Mucosa of descending colon (tissue), 3 donors: ENCODE measurements at regions not wholly inside any gene's neighbourhood (a gene's known extent, or its start where the extent isn't known, plus 50 kb on each side); places are given as distances from the start of the nearest gene placed in this dataset.
A peak's percentile ranks its signal among the peaks of the same experiment; 100 is the strongest.
"Not testable (repeated sequence)": the region's sequence is repeated elsewhere in the genome, so short reads cannot be mapped to it uniquely, and the experiment has no call there.

Experiments used
- ATAC-seq: fragments of 200-7000 bp; cut with Tn5 transposase; one replicate; pipeline ENCODE4 v1.9.1; 2020; ENCODE audit warnings: mild to moderate bottlenecking, moderate library complexity
- DNase-seq, 3 donors: peaks; one replicate each; pipeline ENCODE4 v3.0.0-alpha.2; 2020
- H3K36me3 ChIP-seq: fragments of 200-600 bp; one replicate; pipeline ENCODE4 v1.8.0; 2021; ENCODE audit warnings: low read depth, mild to moderate bottlenecking
- H3K4me1 ChIP-seq: fragments of 200-600 bp; one replicate; pipeline ENCODE4 v1.8.0; 2021; ENCODE audit warnings: low read depth, mild to moderate bottlenecking
- H3K4me3 ChIP-seq: fragments of 200-600 bp; one replicate; pipeline ENCODE4 v1.8.0; 2021; ENCODE audit warnings: mild to moderate bottlenecking
- H3K9me3 ChIP-seq: fragments of 200-600 bp; one replicate; pipeline ENCODE4 v1.8.0; 2021; ENCODE audit warnings: mild to moderate bottlenecking
- intact Hi-C, 2 donors: fragments of 100-400 bp; cut with DNase I in 1 of 2; cut with micrococcal nuclease in 1 of 2; formaldehyde crosslinking; loops; one replicate each; pipeline versions ENCODE4 v1.11.0 to v1.11.1; 2022; cut with DNase I, micrococcal nuclease
- TF ChIP-seq, protein P1 (sequence below): fragments of 200-600 bp; IDR thresholded peaks from one replicate; pipeline ENCODE4 v1.8.0; 2022; ENCODE audit warnings: antibody characterized with exemption, mild to moderate bottlenecking
- donor health status: DM: no; HTN: no; CAD: no; lungs with moderate emphysema.
- donor health status: DM: no; HTN: no; CAD: no.
- donor health status: DM: no; HTN: yes; CAD: no.

- ATAC-seq (no peak), DNase-seq (no peak)
- intact Hi-C loops: no loop called here
- no peak overlapping the region for H3K4me3 ChIP-seq
- no peaks in the 10 kb centered on the region for H3K4me1 ChIP-seq
- no peaks in the 10 kb centered on the region for H3K36me3 ChIP-seq
- no peaks in the 10 kb centered on the region for H3K9me3 ChIP-seq
- TF ChIP-seq, protein P1, sequence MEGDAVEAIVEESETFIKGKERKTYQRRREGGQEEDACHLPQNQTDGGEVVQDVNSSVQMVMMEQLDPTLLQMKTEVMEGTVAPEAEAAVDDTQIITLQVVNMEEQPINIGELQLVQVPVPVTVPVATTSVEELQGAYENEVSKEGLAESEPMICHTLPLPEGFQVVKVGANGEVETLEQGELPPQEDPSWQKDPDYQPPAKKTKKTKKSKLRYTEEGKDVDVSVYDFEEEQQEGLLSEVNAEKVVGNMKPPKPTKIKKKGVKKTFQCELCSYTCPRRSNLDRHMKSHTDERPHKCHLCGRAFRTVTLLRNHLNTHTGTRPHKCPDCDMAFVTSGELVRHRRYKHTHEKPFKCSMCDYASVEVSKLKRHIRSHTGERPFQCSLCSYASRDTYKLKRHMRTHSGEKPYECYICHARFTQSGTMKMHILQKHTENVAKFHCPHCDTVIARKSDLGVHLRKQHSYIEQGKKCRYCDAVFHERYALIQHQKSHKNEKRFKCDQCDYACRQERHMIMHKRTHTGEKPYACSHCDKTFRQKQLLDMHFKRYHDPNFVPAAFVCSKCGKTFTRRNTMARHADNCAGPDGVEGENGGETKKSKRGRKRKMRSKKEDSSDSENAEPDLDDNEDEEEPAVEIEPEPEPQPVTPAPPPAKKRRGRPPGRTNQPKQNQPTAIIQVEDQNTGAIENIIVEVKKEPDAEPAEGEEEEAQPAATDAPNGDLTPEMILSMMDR: no peak
These were observed 485.9 kb downstream of the OMA1 start for GRCh38 chr1:58060559-58061170.

GRCh38 chr1:58059789-58060188 lies 486.7 kb downstream of the OMA1 start:
- intact Hi-C loops: no loop called here
- TF ChIP-seq, protein P1: no peak
- DNase-seq: no peak

DNA sequence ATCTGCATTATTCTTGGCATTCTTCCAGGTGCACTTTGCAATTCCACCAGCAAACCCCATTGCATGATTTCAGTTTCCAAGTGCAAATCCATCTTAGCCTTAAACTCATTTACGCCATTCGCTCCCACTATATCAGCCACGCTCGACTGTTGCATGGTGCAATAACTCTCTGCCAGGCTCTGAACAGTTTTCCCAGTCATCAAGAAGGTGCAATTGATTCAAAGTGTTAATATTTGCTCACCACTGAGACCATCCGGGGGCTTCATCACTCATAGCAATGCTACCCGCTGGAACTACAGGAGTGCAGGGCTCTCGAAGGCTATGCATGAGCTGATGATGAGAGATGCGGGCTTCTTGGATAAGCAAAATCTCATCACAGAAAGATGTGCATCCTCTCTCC lies 488.2 kb downstream of the OMA1 start:
- Histone ChIP-seq H3K9me3 (no peaks in the 10 kb centered on the region), H3K4me3 (no peak overlapping the region), H3K4me1 (no peaks in the 10 kb centered on the region), H3K36me3 (no peaks in the 10 kb centered on the region)
- DNase-seq (no peak), ATAC-seq (no peak)
- TF ChIP-seq, protein P1: no peak
- intact Hi-C loops: no loop called here

More at GRCh38 chr1:58059789-58060188, 486.7 kb downstream of the OMA1 start:
- ATAC-seq: no peak
- no peaks in the 10 kb centered on the region for H3K4me1 ChIP-seq
- no peaks in the 10 kb centered on the region for H3K9me3 ChIP-seq
- no peaks in the 10 kb centered on the region for H3K36me3 ChIP-seq
- no peak overlapping the region for H3K4me3 ChIP-seq

DNA sequence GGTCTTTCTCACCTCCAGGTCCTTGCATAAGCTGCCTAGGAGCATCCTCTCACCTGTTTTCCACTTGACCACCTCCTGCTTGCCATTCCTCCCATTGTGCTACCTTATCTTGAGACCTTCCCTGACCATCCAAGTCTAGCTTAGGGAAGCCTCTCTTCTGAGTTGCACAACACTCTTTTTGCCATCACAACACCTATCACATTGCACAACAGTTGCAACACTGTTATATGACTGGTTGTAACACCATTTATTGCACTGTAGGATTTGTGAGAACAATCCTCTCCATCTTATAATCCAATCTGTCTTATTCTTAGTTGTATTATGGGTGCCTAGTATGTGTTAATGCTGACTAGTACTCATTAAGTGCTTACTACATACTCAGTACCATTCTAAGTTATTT lies 488.7 kb downstream of the OMA1 start:
- no peaks in the 10 kb centered on the region for H3K36me3 ChIP-seq
- no peak overlapping the region for H3K4me3 ChIP-seq
- intact Hi-C loops: no loop called here
- no peaks in the 10 kb centered on the region for H3K9me3 ChIP-seq
- ATAC-seq (no peak), DNase-seq (no peak)
- H3K4me1 ChIP-seq: no peaks in the 10 kb centered on the region
- TF ChIP-seq, protein P1: no peak

- H3K4me1 ChIP-seq, DNase-seq, H3K9me3 ChIP-seq, H3K4me3 ChIP-seq, H3K36me3 ChIP-seq, ATAC-seq, intact Hi-C loops: not testable (repeated sequence)
These were observed 495.3 kb downstream of the OMA1 start for GRCh38 chr1:58051187-58051586.

DNA sequence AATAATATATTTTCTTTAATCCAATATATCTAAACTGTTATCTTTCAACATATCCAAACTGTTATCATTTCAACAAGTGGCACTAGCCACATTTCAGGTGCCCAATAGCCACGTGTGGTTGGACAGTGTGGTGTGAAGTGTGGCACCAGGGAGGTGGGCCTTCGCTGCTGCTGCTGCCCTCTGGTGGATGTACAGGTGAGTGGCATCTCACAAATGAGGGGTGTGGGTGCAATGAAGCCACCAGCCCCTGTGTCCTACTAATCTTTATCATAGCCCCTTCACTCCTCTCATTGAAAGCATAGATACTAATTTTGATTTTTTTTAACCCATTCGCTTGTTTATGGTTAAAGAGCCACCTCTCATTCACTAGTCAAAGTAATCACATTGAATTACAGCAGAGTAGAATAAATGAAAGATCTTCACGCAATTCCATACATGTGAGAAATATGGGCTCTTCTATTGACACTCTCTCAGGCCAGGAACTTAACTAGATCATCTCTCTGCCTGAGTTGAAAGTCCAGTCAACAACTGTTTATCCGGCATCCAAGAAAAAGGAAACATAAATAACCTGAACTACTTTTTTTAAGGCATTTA lies 499.2 kb downstream of the OMA1 start:
- Histone ChIP-seq H3K36me3 (no peaks in the 10 kb centered on the region), H3K9me3 (no peaks in the 10 kb centered on the region), H3K4me1 (no peaks in the 10 kb centered on the region), H3K4me3 (no peak overlapping the region)
- intact Hi-C loops: no loop called here
- peak; percentile 44 for ATAC-seq
- TF ChIP-seq, protein P1: peak; percentile 55
- peak in 2 of 3 donors; percentile 27 to 31 for DNase-seq
